Calu3 (cell line): ENCODE measurements at regions not wholly inside any gene's neighbourhood (a gene's known extent, or its start where the extent isn't known, plus 50 kb on each side); places are given as distances from the start of the nearest gene placed in this dataset.

Source experiments
- BruUV-seq: library from RNA; stranded (reverse); fragments of 400-500 nt; replicated peaks from 2 replicates; lab custom pipeline; 2021; lab: Mats Ljungman, UMichigan
- CTCF ChIA-PET: fragments of 300-600 bp; sonication (Branson Sonifier 250); formaldehyde crosslinking; loops from one replicate; lab custom pipeline; 2022; ENCODE audit warnings: antibody characterized with exemption; lab: Charles Lee
- DNase-seq: peaks from one replicate; pipeline ENCODE4 v3.0.0; 2022
- H3K27ac Mint-ChIP-seq: one replicate; pipeline ENCODE4 v1.8.0; 2022; ENCODE audit warnings: mixed read lengths; ENCODE audit not compliant: unreplicated experiment
- H3K27me3 Mint-ChIP-seq: one replicate; pipeline ENCODE4 v1.8.0; 2022; ENCODE audit warnings: mixed read lengths; ENCODE audit not compliant: unreplicated experiment
- H3K36me3 Mint-ChIP-seq: one replicate; pipeline ENCODE4 v1.8.0; 2022; ENCODE audit warnings: mild to moderate bottlenecking, moderate library complexity, mixed read lengths; ENCODE audit not compliant: insufficient read depth, unreplicated experiment
- H3K4me1 Mint-ChIP-seq: one replicate; pipeline ENCODE4 v1.8.0; 2022; ENCODE audit warnings: mild to moderate bottlenecking, low read depth, mixed read lengths; ENCODE audit not compliant: unreplicated experiment
- H3K4me3 Mint-ChIP-seq: one replicate; pipeline ENCODE4 v1.8.0; 2022; ENCODE audit warnings: mild to moderate bottlenecking, low read depth, moderate library complexity, mixed read lengths; ENCODE audit not compliant: unreplicated experiment
- H3K9me3 Mint-ChIP-seq: one replicate; pipeline ENCODE4 v1.8.0; 2022; ENCODE audit warnings: low read depth, mixed read lengths; ENCODE audit not compliant: unreplicated experiment
- intact Hi-C: fragments of 100-400 bp; cut with micrococcal nuclease; formaldehyde crosslinking; loops from one replicate; pipeline ENCODE4 v1.10.0; 2022; ENCODE audit not compliant: unreplicated experiment
- TF ChIP-seq, protein P1 (sequence below): fragments of 200-600 bp; IDR thresholded peaks from one replicate; pipeline ENCODE4 v1.8.0; 2022; ENCODE audit warnings: antibody characterized with exemption; ENCODE audit not compliant: unreplicated experiment

DNA sequence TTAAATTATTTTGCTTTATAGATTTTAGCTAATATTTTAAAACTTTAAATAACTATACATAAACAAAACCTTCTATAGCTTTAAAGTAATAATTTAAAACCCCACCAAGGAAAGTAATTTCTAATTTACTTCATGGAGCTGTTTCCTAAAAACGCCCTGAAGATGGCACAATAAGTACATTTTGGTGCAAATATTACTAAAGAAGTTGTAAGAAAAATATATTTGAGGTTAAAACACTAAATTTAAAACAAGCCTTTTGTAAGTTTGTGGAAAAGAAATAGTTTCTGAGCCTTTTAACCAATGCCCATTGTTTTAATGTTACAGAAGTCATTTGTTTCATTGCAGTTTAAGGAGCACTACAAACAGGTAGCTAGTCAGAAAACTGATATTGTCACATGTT lies 137.4 kb upstream of the AGA start:
- TF ChIP-seq, protein P1, sequence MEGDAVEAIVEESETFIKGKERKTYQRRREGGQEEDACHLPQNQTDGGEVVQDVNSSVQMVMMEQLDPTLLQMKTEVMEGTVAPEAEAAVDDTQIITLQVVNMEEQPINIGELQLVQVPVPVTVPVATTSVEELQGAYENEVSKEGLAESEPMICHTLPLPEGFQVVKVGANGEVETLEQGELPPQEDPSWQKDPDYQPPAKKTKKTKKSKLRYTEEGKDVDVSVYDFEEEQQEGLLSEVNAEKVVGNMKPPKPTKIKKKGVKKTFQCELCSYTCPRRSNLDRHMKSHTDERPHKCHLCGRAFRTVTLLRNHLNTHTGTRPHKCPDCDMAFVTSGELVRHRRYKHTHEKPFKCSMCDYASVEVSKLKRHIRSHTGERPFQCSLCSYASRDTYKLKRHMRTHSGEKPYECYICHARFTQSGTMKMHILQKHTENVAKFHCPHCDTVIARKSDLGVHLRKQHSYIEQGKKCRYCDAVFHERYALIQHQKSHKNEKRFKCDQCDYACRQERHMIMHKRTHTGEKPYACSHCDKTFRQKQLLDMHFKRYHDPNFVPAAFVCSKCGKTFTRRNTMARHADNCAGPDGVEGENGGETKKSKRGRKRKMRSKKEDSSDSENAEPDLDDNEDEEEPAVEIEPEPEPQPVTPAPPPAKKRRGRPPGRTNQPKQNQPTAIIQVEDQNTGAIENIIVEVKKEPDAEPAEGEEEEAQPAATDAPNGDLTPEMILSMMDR = no peak
- Mint-ChIP-seq H3K36me3 (no peaks in the 10 kb centered on the region), H3K4me1 (no peaks in the 10 kb centered on the region), H3K27me3 (no peaks in the 10 kb centered on the region), H3K4me3 (no peak overlapping the region), H3K9me3 (no peaks in the 10 kb centered on the region), H3K27ac (no peak overlapping the region)
- CTCF ChIA-PET = no interaction called here
- no peak for DNase-seq
- intact Hi-C loops = no loop called here
- BruUV-seq = no TSS peak

DNA sequence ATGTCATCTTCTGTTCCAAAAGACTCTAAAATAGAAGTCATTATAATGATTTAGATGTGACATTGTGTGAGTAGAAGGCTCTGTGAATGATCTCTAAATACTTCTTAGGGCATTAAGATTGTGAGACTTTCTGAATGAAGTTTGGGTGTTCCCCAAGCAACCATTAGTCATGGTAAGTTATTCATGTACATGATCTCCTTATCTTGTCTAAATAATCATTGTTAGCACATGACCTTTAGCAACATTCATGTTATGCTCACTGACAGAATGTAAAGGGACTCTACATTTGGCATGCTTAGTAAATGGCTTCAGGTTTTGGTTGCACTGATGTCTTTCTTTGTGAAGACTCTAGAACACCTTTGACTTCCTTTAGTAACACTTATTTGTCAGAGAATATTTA lies 140.8 kb upstream of the AGA start:
- H3K27ac Mint-ChIP-seq = no peak overlapping the region
- CTCF ChIA-PET = interaction anchor here (0.5 kb wide), 1 partner anchor 711 kb away, joined by 3 read pairs; no protein-coding TSS in a partner anchor

DNA sequence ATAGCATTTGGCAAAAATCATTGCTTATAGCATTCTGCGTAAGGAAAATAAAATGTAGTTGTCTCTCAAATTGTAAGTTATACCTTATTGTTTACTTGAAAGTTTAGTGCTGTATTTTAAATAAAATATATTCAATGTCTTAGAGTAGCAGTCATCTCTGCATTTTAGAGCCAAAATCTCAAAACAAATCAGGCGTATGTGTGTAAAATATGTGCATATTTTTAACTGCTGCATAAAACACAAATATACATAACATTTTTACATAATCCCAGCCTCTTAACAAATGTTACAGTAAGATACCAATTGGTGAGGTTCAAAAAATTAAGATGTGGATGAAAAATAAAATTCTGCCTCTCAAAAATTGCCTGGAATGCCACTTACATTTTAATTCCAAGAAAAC lies 145.8 kb upstream of the AGA start:
- intact Hi-C loops = no loop called here
- DNase-seq = no peak
- TF ChIP-seq, protein P1 = no peak
- H3K9me3 Mint-ChIP-seq = no peaks in the 10 kb centered on the region
- H3K36me3 Mint-ChIP-seq = no peaks in the 10 kb centered on the region
- no peak overlapping the region for H3K27ac Mint-ChIP-seq
- no TSS peak for BruUV-seq
- H3K27me3 Mint-ChIP-seq = no peaks in the 10 kb centered on the region
- H3K4me1 Mint-ChIP-seq = no peaks in the 10 kb centered on the region
- no peak overlapping the region for H3K4me3 Mint-ChIP-seq
- CTCF ChIA-PET = no interaction called here

More for the DNA sequence above, 140.8 kb upstream of the AGA start:
- no peaks in the 10 kb centered on the region for H3K9me3 Mint-ChIP-seq
- H3K4me1 Mint-ChIP-seq = no peaks in the 10 kb centered on the region
- DNase-seq = no peak
- no TSS peak for BruUV-seq
- TF ChIP-seq, protein P1 = no peak
- no peaks in the 10 kb centered on the region for H3K27me3 Mint-ChIP-seq
- no peak overlapping the region for H3K4me3 Mint-ChIP-seq
- intact Hi-C loops = no loop called here
- no peaks in the 10 kb centered on the region for H3K36me3 Mint-ChIP-seq

DNA sequence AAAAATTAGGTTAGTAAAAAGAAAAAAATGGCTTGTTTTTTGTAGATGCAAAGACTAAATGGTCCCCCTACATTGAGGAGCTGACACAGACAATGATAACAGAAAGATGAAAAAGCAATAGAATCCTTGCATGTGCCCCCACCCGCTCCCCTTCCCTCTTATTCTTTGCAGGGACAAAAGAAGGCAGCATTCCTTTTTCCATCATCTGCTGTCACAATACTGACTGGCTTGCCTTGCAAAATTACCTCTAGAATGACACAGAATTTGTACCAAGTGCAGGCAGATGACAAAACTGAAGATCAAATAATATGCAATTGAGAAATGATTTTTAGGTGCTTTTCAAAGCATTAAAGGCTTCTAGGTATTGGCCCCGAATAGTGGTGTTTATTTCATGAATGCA lies 153.1 kb upstream of the AGA start:
- CTCF ChIA-PET = interaction anchor here (1.0 kb wide), 1 partner anchor 9 kb away, joined by 3 read pairs; no protein-coding TSS in a partner anchor
- no peaks in the 10 kb centered on the region for H3K27me3 Mint-ChIP-seq
- DNase-seq = no peak
- H3K9me3 Mint-ChIP-seq = peaks cover 3% of the 10 kb centered on the region
- no peak overlapping the region for H3K4me3 Mint-ChIP-seq
- no peak overlapping the region for H3K27ac Mint-ChIP-seq
- BruUV-seq = no TSS peak
- TF ChIP-seq, protein P1 = no peak
- intact Hi-C loops = no loop called here
- H3K36me3 Mint-ChIP-seq = no peaks in the 10 kb centered on the region
- no peaks in the 10 kb centered on the region for H3K4me1 Mint-ChIP-seq
